Lower lobe of right lung (tissue), 2 donors: ENCODE measurements at regions not wholly inside any gene's neighbourhood (a gene's known extent, or its start where the extent isn't known, plus 50 kb on each side); places are given as distances from the start of the nearest gene placed in this dataset.

Experiments
- ATAC-seq, 2 donors: fragments of 200-7000 bp; cut with Tn5 transposase; one replicate each; pipeline ENCODE4 v1.9.1; 2020 to 2022; ENCODE audit warnings: mild to moderate bottlenecking in 2 of 2, moderate library complexity in 2 of 2
- DNase-seq: peaks from one replicate; pipeline ENCODE4 v3.0.0-alpha.2; 2020
- H3K27ac ChIP-seq: fragments of 200-600 bp; one replicate; pipeline ENCODE4 v1.8.0; 2022
- H3K27me3 ChIP-seq: fragments of 200-600 bp; one replicate; pipeline ENCODE4 v1.8.0; 2022; ENCODE audit warnings: low read depth
- H3K36me3 ChIP-seq: fragments of 200-600 bp; one replicate; pipeline ENCODE4 v1.8.0; 2022; ENCODE audit warnings: mild to moderate bottlenecking
- H3K4me1 ChIP-seq: fragments of 200-600 bp; one replicate; pipeline ENCODE4 v1.8.0; 2022
- H3K4me3 ChIP-seq: fragments of 200-600 bp; one replicate; pipeline ENCODE4 v1.8.0; 2022; ENCODE audit warnings: mild to moderate bottlenecking
- H3K9me3 ChIP-seq: fragments of 200-600 bp; one replicate; pipeline ENCODE4 v1.8.0; 2022
- CTCF ChIP-seq: fragments of 200-600 bp; IDR thresholded peaks from one replicate; pipeline ENCODE4 v1.8.0; 2022; ENCODE audit warnings: antibody characterized with exemption, mild to moderate bottlenecking
- intact Hi-C: fragments of 100-400 bp; cut with DNase I; formaldehyde crosslinking; loops from one replicate; pipeline ENCODE4 v1.11.0; 2022
- donor health status: DM: no; HTN: yes; CAD: no; lungs with severe emphysema.

GRCh38 chr12:75882421-75882820, 149.2 kb downstream of the PHLDA1 start:
- no peak for TF ChIP-seq CTCF
- Histone ChIP-seq H3K27ac (no peak overlapping the region), H3K36me3 (no peaks in the 10 kb centered on the region), H3K9me3 (no peaks in the 10 kb centered on the region), H3K4me3 (no peak overlapping the region), H3K4me1 (no peaks in the 10 kb centered on the region), H3K27me3 (no peaks in the 10 kb centered on the region)
- ATAC-seq (no peak), DNase-seq (no peak)
- intact Hi-C loops = no loop called here

GRCh38 chr12:75881920-75882319, 149.7 kb downstream of the PHLDA1 start:
- H3K4me1 ChIP-seq = no peaks in the 10 kb centered on the region
- no peaks in the 10 kb centered on the region for H3K36me3 ChIP-seq
- DNase-seq = no peak
- intact Hi-C loops = no loop called here
- no peaks in the 10 kb centered on the region for H3K27me3 ChIP-seq
- no peak overlapping the region for H3K4me3 ChIP-seq
- no peak for ATAC-seq
- TF ChIP-seq CTCF = no peak
- H3K27ac ChIP-seq = no peak overlapping the region
- no peaks in the 10 kb centered on the region for H3K9me3 ChIP-seq

- Histone ChIP-seq H3K27me3 (no peaks in the 10 kb centered on the region), H3K4me3 (no peak overlapping the region), H3K9me3 (no peaks in the 10 kb centered on the region), H3K27ac (no peak overlapping the region), H3K4me1 (no peaks in the 10 kb centered on the region), H3K36me3 (no peaks in the 10 kb centered on the region)
- no peak for ATAC-seq
- DNase-seq = no peak
- intact Hi-C loops = no loop called here
- no peak for TF ChIP-seq CTCF
These were observed 153.6 kb downstream of the PHLDA1 start for GRCh38 chr12:75877763-75878621.

GRCh38 chr12:75876832-75877762, 154.5 kb downstream of the PHLDA1 start:
- no peaks in the 10 kb centered on the region for H3K9me3 ChIP-seq
- no peaks in the 10 kb centered on the region for H3K4me1 ChIP-seq
- no peak for DNase-seq
- no peak for TF ChIP-seq CTCF
- H3K4me3 ChIP-seq = no peak overlapping the region
- intact Hi-C loops = no loop called here
- no peak for ATAC-seq
- no peaks in the 10 kb centered on the region for H3K27me3 ChIP-seq
- H3K27ac ChIP-seq = no peak overlapping the region
- H3K36me3 ChIP-seq = no peaks in the 10 kb centered on the region

- Histone ChIP-seq H3K4me3 (no peak overlapping the region), H3K27me3 (no peaks in the 10 kb centered on the region), H3K9me3 (no peaks in the 10 kb centered on the region), H3K36me3 (no peaks in the 10 kb centered on the region), H3K27ac (no peak overlapping the region), H3K4me1 (no peaks in the 10 kb centered on the region)
- intact Hi-C loops = no loop called here
- no peak for TF ChIP-seq CTCF
- ATAC-seq (no peak), DNase-seq (no peak)
These were observed 157.1 kb downstream of the PHLDA1 start for GRCh38 chr12:75874441-75874840.
